Smooth muscle cell (in vitro differentiated cells): ENCODE measurements at regions not wholly inside any gene's neighbourhood (a gene's known extent, or its start where the extent isn't known, plus 50 kb on each side); places are given as distances from the start of the nearest gene placed in this dataset.

Experiments
- DNase-seq: peaks from one replicate; lab custom pipeline; 2025; ENCODE audit not compliant: unreplicated experiment; lab: John Stamatoyannopoulos, UW
- H2AFZ ChIP-seq: fragments of 200-600 bp; sonication (generic); 2 replicates; pipeline ENCODE4 v1.6.0; 2016; ENCODE audit warnings: antibody characterized with exemption, low read depth, mild to moderate bottlenecking
- H3F3A ChIP-seq: fragments of 200-600 bp; sonication (generic); 2 replicates; pipeline ENCODE4 v1.6.0; 2017; ENCODE audit warnings: antibody characterized with exemption, low read depth
- H3K27ac ChIP-seq: fragments of 200-600 bp; sonication (generic); 2 replicates; pipeline ENCODE4 v1.5.1; 2016; ENCODE audit warnings: low read depth, mild to moderate bottlenecking
- H3K27me3 ChIP-seq: fragments of 200-600 bp; sonication (generic); 2 replicates; pipeline ENCODE4 v1.6.1; 2016; ENCODE audit warnings: low read depth, mild to moderate bottlenecking
- H3K36me3 ChIP-seq: fragments of 200-600 bp; sonication (generic); 2 replicates; pipeline ENCODE4 v1.5.1; 2016; ENCODE audit warnings: low read depth
- H3K4me1 ChIP-seq: fragments of 200-600 bp; sonication (generic); 2 replicates; pipeline ENCODE4 v1.5.1; 2016; ENCODE audit warnings: low read depth
- H3K4me2 ChIP-seq: fragments of 200-600 bp; sonication (generic); 2 replicates; pipeline ENCODE4 v1.6.0; 2016; ENCODE audit warnings: mild to moderate bottlenecking
- H3K4me3 ChIP-seq: fragments of 200-600 bp; sonication (generic); 2 replicates; pipeline ENCODE4 v1.5.1; 2016; ENCODE audit warnings: mild to moderate bottlenecking
- H3K79me2 ChIP-seq: fragments of 200-600 bp; sonication (generic); 2 replicates; pipeline ENCODE4 v1.6.0; 2016; ENCODE audit warnings: low read depth, mild to moderate bottlenecking
- H3K9ac ChIP-seq: fragments of 200-600 bp; sonication (generic); 2 replicates; pipeline ENCODE4 v1.6.0; 2016; ENCODE audit warnings: low read depth
- H3K9me3 ChIP-seq: fragments of 200-600 bp; sonication (generic); replicated peaks from 2 replicates; pipeline ENCODE4 v1.5.1; 2016; ENCODE audit warnings: low read depth
- H4K20me1 ChIP-seq: fragments of 200-600 bp; sonication (generic); 2 replicates; pipeline ENCODE4 v1.6.0; 2016; ENCODE audit warnings: low read depth
- CTCF ChIP-seq: fragments of 200-600 bp; sonication (generic); IDR thresholded peaks from 2 replicates; pipeline ENCODE4 v1.5.1; 2017; ENCODE audit warnings: borderline replicate concordance, mild to moderate bottlenecking, antibody characterized with exemption; ENCODE audit not compliant: insufficient read depth, poor library complexity, severe bottlenecking
- WGBS: methylation state at CpG from one replicate; pipeline ENCODE4 v1.1.7; 2016; ENCODE audit warnings: low lambda C conversion rate; 5-methylcytosine and 5-hydroxymethylcytosine counted together

GRCh38 chr4:126821152-126821551 lies 811.6 kb upstream of the INTU start:
- Histone ChIP-seq H3K4me3 (no peak overlapping the region), H3K4me1 (no peaks in the 10 kb centered on the region), H2AFZ (no peak overlapping the region), H3K27me3 (no peaks in the 10 kb centered on the region), H3F3A (no peaks in the 10 kb centered on the region), H3K9me3 (no peaks in the 10 kb centered on the region), H4K20me1 (no peaks in the 10 kb centered on the region), H3K36me3 (peaks cover 4% of the 10 kb centered on the region), H3K4me2 (no peak overlapping the region), H3K79me2 (no peaks in the 10 kb centered on the region), H3K27ac (no peak overlapping the region), H3K9ac (no peak overlapping the region)
- 88% methylated on average over 1 of the region's 1 CpG for WGBS
- DNase-seq, result no peak
- TF ChIP-seq CTCF, result no peak

- Histone ChIP-seq H3K79me2 (no peaks in the 10 kb centered on the region), H3K27me3 (no peaks in the 10 kb centered on the region), H3K9ac (no peak overlapping the region), H2AFZ (no peak overlapping the region), H3K9me3 (no peaks in the 10 kb centered on the region), H3K4me1 (no peaks in the 10 kb centered on the region), H3F3A (no peaks in the 10 kb centered on the region), H3K4me3 (no peak overlapping the region), H3K36me3 (no peaks in the 10 kb centered on the region), H3K27ac (no peak overlapping the region), H3K4me2 (no peak overlapping the region), H4K20me1 (no peaks in the 10 kb centered on the region)
- no peak for DNase-seq
- no peak for TF ChIP-seq CTCF
- 75% methylated on average over 3 of the region's 3 CpGs for WGBS
Observed at GRCh38 chr4:126825083-126825482, 807.7 kb upstream of the INTU start.

DNA sequence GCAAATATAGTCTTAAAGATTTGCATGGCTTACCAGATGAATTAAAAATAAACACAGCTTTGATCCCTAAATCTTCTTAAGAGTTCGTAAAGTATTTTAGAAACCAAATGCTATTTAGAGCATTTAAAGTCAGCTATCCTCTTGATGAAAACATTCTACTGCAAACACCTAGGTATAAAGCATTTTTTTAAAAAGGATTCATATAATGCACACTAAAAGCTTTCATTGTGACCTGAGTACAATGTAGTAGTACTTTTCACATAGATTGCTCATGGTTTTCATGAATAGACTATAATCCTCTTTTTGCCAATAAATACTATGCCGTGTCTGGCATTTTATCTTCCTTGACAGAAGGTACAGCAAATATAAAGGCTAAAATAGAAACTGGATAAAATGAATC lies 805.1 kb upstream of the INTU start:
- Histone ChIP-seq H3F3A (no peaks in the 10 kb centered on the region), H3K27ac (peak overlapping the region; percentile 73), H3K9ac (no peak overlapping the region), H3K4me2 (peak overlapping the region; percentile 73), H2AFZ (no peak overlapping the region), H3K4me3 (no peak overlapping the region), H3K4me1 (no peaks in the 10 kb centered on the region), H3K79me2 (no peaks in the 10 kb centered on the region), H3K9me3 (no peaks in the 10 kb centered on the region), H3K27me3 (no peaks in the 10 kb centered on the region), H3K36me3 (no peaks in the 10 kb centered on the region), H4K20me1 (no peaks in the 10 kb centered on the region)
- no peak for DNase-seq
- no peak for TF ChIP-seq CTCF
- WGBS, result 28% methylated on average over 2 of the region's 2 CpGs

DNA sequence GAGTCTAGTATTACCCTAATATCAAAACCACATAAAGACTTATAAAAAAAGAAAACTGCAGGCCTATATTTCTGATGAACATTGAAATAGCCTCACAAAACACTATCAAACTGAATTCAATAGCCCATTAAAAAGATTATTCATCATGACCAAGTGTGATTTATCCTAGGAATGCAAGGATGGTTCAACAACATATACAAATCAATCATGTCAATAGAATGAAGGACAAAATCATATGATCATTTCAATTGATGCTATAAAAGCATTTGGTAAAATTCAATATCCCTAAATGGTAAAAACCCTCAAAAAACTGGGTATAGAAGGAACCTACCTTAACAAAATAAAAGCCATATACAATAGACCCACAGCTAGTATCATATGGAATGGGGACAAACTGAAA lies 797.9 kb upstream of the INTU start:
- Histone ChIP-seq H3F3A (no peaks in the 10 kb centered on the region), H3K79me2 (no peaks in the 10 kb centered on the region), H3K9me3 (no peaks in the 10 kb centered on the region), H2AFZ (no peak overlapping the region), H3K36me3 (no peaks in the 10 kb centered on the region), H3K4me2 (no peak overlapping the region), H4K20me1 (no peaks in the 10 kb centered on the region), H3K4me3 (no peak overlapping the region), H3K27me3 (no peaks in the 10 kb centered on the region), H3K27ac (no peak overlapping the region), H3K4me1 (no peaks in the 10 kb centered on the region), H3K9ac (no peak overlapping the region)
- TF ChIP-seq CTCF, result no peak
- DNase-seq, result no peak
